SK-N-SH treated with all-trans-retinoic acid at 6 μM for 48 hours (cell line): ENCODE measurements at regions not wholly inside any gene's neighbourhood (a gene's known extent, or its start where the extent isn't known, plus 50 kb on each side); places are given as distances from the start of the nearest gene placed in this dataset.

Source experiments
- ARNTL ChIP-seq: fragments of 450-650 bp; formaldehyde crosslinking; IDR thresholded peaks from 2 replicates; pipeline ENCODE4 v1.5.0; 2020; ENCODE audit warnings: low read depth, mild to moderate bottlenecking, moderate library complexity, borderline replicate concordance
- ESRRG ChIP-seq: fragments of 250-450 bp; sonication (Bioruptor Pico); IDR thresholded peaks from 2 replicates; pipeline ENCODE4 v1.6.1; 2021; ENCODE audit warnings: mild to moderate bottlenecking
- TCF4 ChIP-seq: fragments of 250-450 bp; sonication (Bioruptor Pico); IDR thresholded peaks from 2 replicates; pipeline ENCODE4 v1.8.0; 2021; ENCODE audit warnings: mild to moderate bottlenecking, moderate library complexity, borderline replicate concordance
- ZFP3 ChIP-seq: fragments of 250-450 bp; sonication (Bioruptor Pico); IDR thresholded peaks from 2 replicates; pipeline ENCODE4 v1.5.0; 2020; ENCODE audit warnings: mild to moderate bottlenecking, moderate library complexity
- ZNF565 ChIP-seq: fragments of 450-650 bp; formaldehyde crosslinking; conservative IDR thresholded peaks from 2 replicates; pipeline ENCODE4 v1.5.0; 2020; ENCODE audit warnings: low read depth, mild to moderate bottlenecking, moderate library complexity
- ZNF70 ChIP-seq: fragments of 450-650 bp; formaldehyde crosslinking; IDR thresholded peaks from 2 replicates; pipeline ENCODE4 v1.5.0; 2020; ENCODE audit warnings: mild to moderate bottlenecking, moderate library complexity
- TF ChIP-seq, protein P1 (sequence below): fragments of 250-450 bp; sonication (Bioruptor Pico); IDR thresholded peaks from 2 replicates; pipeline ENCODE4 v1.8.0; 2020; ENCODE audit warnings: mild to moderate bottlenecking, moderate library complexity, borderline replicate concordance

DNA sequence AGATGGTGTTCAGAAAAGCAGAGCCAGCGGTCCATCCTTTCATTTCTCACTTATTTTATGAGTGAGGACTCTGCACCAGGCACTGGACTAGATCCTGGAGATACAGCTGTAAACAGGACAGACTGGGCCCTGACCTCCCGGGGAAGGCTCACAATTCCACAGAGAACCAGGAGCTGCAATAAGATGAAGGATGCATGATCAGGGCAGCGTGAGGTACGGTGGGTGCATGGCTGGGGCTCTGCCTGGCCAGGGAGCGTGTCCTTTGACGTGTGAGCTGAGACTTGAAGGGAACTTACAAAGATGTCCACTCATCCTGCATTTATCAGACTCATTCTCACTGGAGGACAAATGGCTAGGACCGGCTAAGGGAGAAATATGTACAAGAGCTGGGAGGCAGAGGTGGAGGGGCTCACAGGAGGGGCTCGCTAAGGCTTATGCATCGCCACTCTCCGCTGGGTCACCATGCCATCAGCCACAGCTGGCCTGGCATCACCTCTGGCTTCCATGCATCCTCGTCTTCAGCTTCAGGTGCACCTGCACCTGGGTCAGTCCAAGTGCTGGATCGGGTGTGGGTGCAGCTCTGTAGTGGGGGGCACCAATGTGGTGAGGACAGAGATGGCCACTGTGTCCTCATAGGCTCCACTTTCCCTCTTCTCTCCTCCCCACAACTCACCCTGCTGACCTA is 213.9 kb downstream of the TOMM20 start:
- TF ChIP-seq ZNF565 (CRISPR knock-in tag) (no peak), ZFP3 (CRISPR knock-in tag) (no peak), TCF4 (CRISPR knock-in tag) (no peak), ESRRG (CRISPR knock-in tag) (no peak), ZNF70 (CRISPR knock-in tag) (no peak), ARNTL (CRISPR knock-in tag) (no peak)
- TF ChIP-seq, protein P1, sequence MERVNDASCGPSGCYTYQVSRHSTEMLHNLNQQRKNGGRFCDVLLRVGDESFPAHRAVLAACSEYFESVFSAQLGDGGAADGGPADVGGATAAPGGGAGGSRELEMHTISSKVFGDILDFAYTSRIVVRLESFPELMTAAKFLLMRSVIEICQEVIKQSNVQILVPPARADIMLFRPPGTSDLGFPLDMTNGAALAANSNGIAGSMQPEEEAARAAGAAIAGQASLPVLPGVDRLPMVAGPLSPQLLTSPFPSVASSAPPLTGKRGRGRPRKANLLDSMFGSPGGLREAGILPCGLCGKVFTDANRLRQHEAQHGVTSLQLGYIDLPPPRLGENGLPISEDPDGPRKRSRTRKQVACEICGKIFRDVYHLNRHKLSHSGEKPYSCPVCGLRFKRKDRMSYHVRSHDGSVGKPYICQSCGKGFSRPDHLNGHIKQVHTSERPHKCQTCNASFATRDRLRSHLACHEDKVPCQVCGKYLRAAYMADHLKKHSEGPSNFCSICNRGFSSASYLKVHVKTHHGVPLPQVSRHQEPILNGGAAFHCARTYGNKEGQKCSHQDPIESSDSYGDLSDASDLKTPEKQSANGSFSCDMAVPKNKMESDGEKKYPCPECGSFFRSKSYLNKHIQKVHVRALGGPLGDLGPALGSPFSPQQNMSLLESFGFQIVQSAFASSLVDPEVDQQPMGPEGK = no peak
